ENCODE measurements at regions not wholly inside any gene's neighbourhood (a gene's known extent, or its start where the extent isn't known, plus 50 kb on each side); places are given as distances from the start of the nearest gene placed in this dataset.

- Mint-ChIP-seq H3K27me3 (peaks cover 2% of the 10 kb centered on the region), H3K4me3 (no peak overlapping the region), H3K4me1 (ENCODE audit: low read depth) (no peaks in the 10 kb centered on the region), H3K36me3 (ENCODE audit: low read depth) (no peaks in the 10 kb centered on the region), H3K27ac (no peak overlapping the region), H3K9me3 (no peaks in the 10 kb centered on the region)
- no peak for TF ChIP-seq CTCF (IDR thresholded peaks at IDR 0.05)
- intact Hi-C loops (cut with micrococcal nuclease): no loop called here
- CTCF ChIA-PET: no interaction called here
- ATAC-seq: no peak
- POLR2A ChIA-PET: no interaction called here
- DNase-seq: no peak
Measured at GRCh38 chr21:35366394-35367080, 317.4 kb upstream of the RUNX1 start.

GRCh38 chr21:35363458-35363857 lies 314.4 kb upstream of the RUNX1 start:
- POLR2A ChIA-PET: interaction anchor here (1.4 kb wide), 1 partner anchor 23 kb away, joined by 3 read pairs; no protein-coding TSS in a partner anchor
- Mint-ChIP-seq H3K27ac (no peak overlapping the region), H3K4me3 (no peak overlapping the region), H3K36me3 (ENCODE audit: low read depth) (no peaks in the 10 kb centered on the region), H3K4me1 (ENCODE audit: low read depth) (peaks cover 1% of the 10 kb centered on the region), H3K27me3 (peaks cover 2% of the 10 kb centered on the region), H3K9me3 (no peaks in the 10 kb centered on the region)
- no peak for TF ChIP-seq CTCF (IDR thresholded peaks at IDR 0.05)
- CTCF ChIA-PET: no interaction called here
- ATAC-seq (no peak), DNase-seq (no peak)
- intact Hi-C loops (cut with micrococcal nuclease): no loop called here

- no peak for TF ChIP-seq CTCF (IDR thresholded peaks at IDR 0.05)
- DNase-seq (no peak), ATAC-seq (no peak)
- Mint-ChIP-seq H3K4me3 (no peak overlapping the region), H3K36me3 (ENCODE audit: low read depth) (no peaks in the 10 kb centered on the region), H3K4me1 (ENCODE audit: low read depth) (peaks cover 10% of the 10 kb centered on the region), H3K9me3 (no peaks in the 10 kb centered on the region), H3K27me3 (peaks cover 2% of the 10 kb centered on the region), H3K27ac (no peak overlapping the region)
- POLR2A ChIA-PET: no interaction called here
- intact Hi-C loops (cut with micrococcal nuclease): no loop called here
- CTCF ChIA-PET: no interaction called here
Measured at GRCh38 chr21:35361988-35362387, 312.9 kb upstream of the RUNX1 start.

GRCh38 chr21:35360870-35361570 lies 311.9 kb upstream of the RUNX1 start:
- CTCF ChIA-PET: interaction anchor here (1.4 kb wide), 1 partner anchor 10 kb away, joined by 3 read pairs; no protein-coding TSS in a partner anchor
- POLR2A ChIA-PET: interaction anchor here (0.6 kb wide), 1 partner anchor 162 kb away, joined by 3 read pairs; no protein-coding TSS in a partner anchor

More at GRCh38 chr21:35360870-35361570, 311.9 kb upstream of the RUNX1 start:
- ATAC-seq (no peak), DNase-seq (no peak)
- H3K4me3 Mint-ChIP-seq: no peak overlapping the region
- peaks cover 13% of the 10 kb centered on the region for H3K4me1 Mint-ChIP-seq (ENCODE audit: low read depth)
- no peak overlapping the region for H3K27ac Mint-ChIP-seq
- no peaks in the 10 kb centered on the region for H3K36me3 Mint-ChIP-seq (ENCODE audit: low read depth)
- H3K27me3 Mint-ChIP-seq: peaks cover 2% of the 10 kb centered on the region
- intact Hi-C loops (cut with micrococcal nuclease): no loop called here
- no peak for TF ChIP-seq CTCF (IDR thresholded peaks at IDR 0.05)
- H3K9me3 Mint-ChIP-seq: no peaks in the 10 kb centered on the region

All from activated CD8-positive, alpha-beta T cell treated with anti-CD3 and anti-CD28 coated beads for 36 hours (primary cell).